Heart left ventricle (tissue), 16 donors: ENCODE measurements at regions not wholly inside any gene's neighbourhood (a gene's known extent, or its start where the extent isn't known, plus 50 kb on each side); places are given as distances from the start of the nearest gene placed in this dataset.

Source experiments
- ATAC-seq, 4 donors: fragments of 200-7000 bp; cut with Tn5 transposase; one replicate each; pipeline ENCODE4 v1.9.1; 2020 to 2022; ENCODE audit warnings: moderate library complexity in 4 of 4, mild to moderate bottlenecking in 3 of 4, moderate number of reproducible peaks in 1 of 4
- DNase-seq, 5 donors: peaks; one replicate each; pipeline ENCODE4 v3.0.0-alpha.2; 2020
- H3K27ac ChIP-seq, 12 donors: fragments of 200-600 bp; sonication (generic) in 4 of 12; one replicate each; pipeline versions ENCODE4 v1.5.0 to v1.8.0; 2016 to 2022; ENCODE audit warnings: mild to moderate bottlenecking in 2 of 12
- H3K27me3 ChIP-seq, 9 donors: fragments of 200-600 bp; sonication (generic) in 2 of 9; one replicate each; pipeline versions ENCODE4 v1.5.1 to v1.8.0; 2016 to 2022; ENCODE audit warnings: mild to moderate bottlenecking in 3 of 9
- H3K36me3 ChIP-seq, 9 donors: fragments of 200-600 bp; sonication (generic) in 2 of 9; one replicate each; pipeline versions ENCODE4 v1.5.0 to v1.8.0; 2018 to 2022; ENCODE audit warnings: mild to moderate bottlenecking in 2 of 9
- H3K4me1 ChIP-seq, 12 donors: fragments of 200-600 bp; sonication (generic) in 4 of 12; one replicate each; pipeline versions ENCODE4 v1.5.0 to v1.8.0; 2016 to 2022; ENCODE audit warnings: mild to moderate bottlenecking in 3 of 12
- H3K4me3 ChIP-seq, 12 donors: fragments of 200-600 bp; sonication (generic) in 4 of 12; one replicate each; pipeline versions ENCODE4 v1.5.0 to v1.8.0; 2017 to 2022; ENCODE audit warnings: mild to moderate bottlenecking in 9 of 12, moderate library complexity in 4 of 12
- H3K9me3 ChIP-seq, 12 donors: fragments of 200-600 bp; sonication (generic) in 4 of 12; one replicate each; pipeline versions ENCODE4 v1.5.0 to v1.8.0; 2016 to 2022; ENCODE audit warnings: mild to moderate bottlenecking in 1 of 12
- POLR2A ChIP-seq, 2 donors: fragments of 450-650 bp; IDR thresholded peaks; one replicate each; pipeline ENCODE4 v1.6.1; 2017; ENCODE audit warnings: antibody characterized with exemption in 2 of 2, mild to moderate bottlenecking in 2 of 2, moderate library complexity in 2 of 2
- WGBS, 4 donors: extraction: QIAGEN DNeasy Blood & Tissue Kit in 2 of 4; methylation state at CpG; one replicate each; pipeline versions ENCODE4 v1.1.5 to v1.1.7; 2013 to 2018; 5-methylcytosine and 5-hydroxymethylcytosine counted together
- intact Hi-C, 10 donors: fragments of 100-400 bp; cut with DNase I; formaldehyde crosslinking; loops; one replicate each; pipeline versions ENCODE4 v1.11.1 to v1.14.2; 2022
- TF ChIP-seq, protein P1 (sequence below), 12 donors: fragments of 200-600 bp; sonication (generic) in 4 of 12; IDR thresholded peaks; one replicate each; pipeline versions ENCODE4 v1.5.0 to v1.8.0; 2018 to 2022; ENCODE audit warnings: antibody characterized with exemption in 12 of 12, mild to moderate bottlenecking in 5 of 12
- donor health status: ischemic (EF 13 %, LVEDD 7.1; RV severe dilation, severe dysfunction).
- donor health status: healthy with polysubstance abuse.
- donor health status: DM: no; HTN: yes; CAD: no.
- donor health status: DM: no; HTN: no; CAD: no.
- donor health status: ischemic (EF 25% LVEDD 6.9; RV normal size, moderate dysfunction).
- donor health status: ischemic (EF 25% LVEDD 5.7; RV mildly dilated, moderate dysfunction).
- donor health status: healthy.
- donor health status: DM: yes; HTN: yes; CAD: no.
- donor health status: ischemic (EF 35%, LVEDD 5.7; RV mildly dilated, moderate dysfunction).
- donor health status: nonischemic (EF 11% LVEDD 7.7; RV severe dilation, severe dysfunction).
- donor health status: DM: yes; HTN: yes; CAD: no.
- donor health status: PGD.
- donor health status: ischemic (EF 29% LVEDD 5.4; RV normal size, mild dysfunction).
- donor health status: nonischemic (EF 23%, LVEDD 6.1; RV moderate dilation, normal function).

DNA sequence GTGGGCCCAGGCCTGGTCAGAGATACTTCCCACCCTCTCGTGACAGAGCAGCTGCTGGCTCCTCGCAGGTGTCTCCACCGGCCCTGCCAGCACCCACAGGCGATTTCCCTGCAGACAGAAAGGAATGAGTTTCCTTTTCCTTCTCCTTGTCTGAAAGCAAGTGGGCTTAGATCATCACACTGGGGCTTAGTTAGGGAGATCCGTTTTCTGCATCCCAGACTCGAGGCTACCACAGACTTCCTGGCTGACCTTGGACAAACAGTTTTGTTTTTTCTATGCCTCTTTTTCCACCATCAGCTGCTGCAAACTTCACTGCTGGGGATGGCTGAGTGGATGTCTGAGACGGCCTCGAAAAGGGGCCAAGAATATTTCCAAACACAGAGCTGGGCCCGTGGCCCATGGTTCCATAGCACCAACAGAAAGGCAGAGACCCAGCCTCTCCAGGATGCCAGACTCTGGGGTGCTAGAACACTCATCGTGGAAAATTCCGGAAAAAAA lies 86.5 kb downstream of the BANF2 start:
- no peaks in the 10 kb centered on the region for H3K36me3 ChIP-seq
- DNase-seq (peak in 4 of 5 donors; percentile 20 to 61 (median 50)), ATAC-seq (peak; percentile 56 to 92 (median 68))
- peak overlapping the region in 7 of 12 donors; percentile 20 to 74 (median 61) for H3K27ac ChIP-seq
- intact Hi-C loops, result no loop called here
- H3K4me1 ChIP-seq, result peaks cover 0 to 11% (median 3%) of the 10 kb centered on the region in 12 donors
- WGBS, 4 donors, result 42 to 57% (median 51%) methylated on average over 10 to 11 of the region's 11 CpGs
- no peaks in the 10 kb centered on the region for H3K9me3 ChIP-seq
- TF ChIP-seq, protein P1, sequence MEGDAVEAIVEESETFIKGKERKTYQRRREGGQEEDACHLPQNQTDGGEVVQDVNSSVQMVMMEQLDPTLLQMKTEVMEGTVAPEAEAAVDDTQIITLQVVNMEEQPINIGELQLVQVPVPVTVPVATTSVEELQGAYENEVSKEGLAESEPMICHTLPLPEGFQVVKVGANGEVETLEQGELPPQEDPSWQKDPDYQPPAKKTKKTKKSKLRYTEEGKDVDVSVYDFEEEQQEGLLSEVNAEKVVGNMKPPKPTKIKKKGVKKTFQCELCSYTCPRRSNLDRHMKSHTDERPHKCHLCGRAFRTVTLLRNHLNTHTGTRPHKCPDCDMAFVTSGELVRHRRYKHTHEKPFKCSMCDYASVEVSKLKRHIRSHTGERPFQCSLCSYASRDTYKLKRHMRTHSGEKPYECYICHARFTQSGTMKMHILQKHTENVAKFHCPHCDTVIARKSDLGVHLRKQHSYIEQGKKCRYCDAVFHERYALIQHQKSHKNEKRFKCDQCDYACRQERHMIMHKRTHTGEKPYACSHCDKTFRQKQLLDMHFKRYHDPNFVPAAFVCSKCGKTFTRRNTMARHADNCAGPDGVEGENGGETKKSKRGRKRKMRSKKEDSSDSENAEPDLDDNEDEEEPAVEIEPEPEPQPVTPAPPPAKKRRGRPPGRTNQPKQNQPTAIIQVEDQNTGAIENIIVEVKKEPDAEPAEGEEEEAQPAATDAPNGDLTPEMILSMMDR (IDR thresholded peaks at IDR 0.05), result no peak
- TF ChIP-seq POLR2A (IDR thresholded peaks at IDR 0.05), result no peak
- no peak overlapping the region for H3K4me3 ChIP-seq
- H3K27me3 ChIP-seq, result no peaks in the 10 kb centered on the region
